ENCODE measurements at regions not wholly inside any gene's neighbourhood (a gene's known extent, or its start where the extent isn't known, plus 50 kb on each side); places are given as distances from the start of the nearest gene placed in this dataset.
A peak's percentile ranks its signal among the peaks of the same experiment; 100 is the strongest.
"Not testable (repeated sequence)": the region's sequence is repeated elsewhere in the genome, so short reads cannot be mapped to it uniquely, and the experiment has no call there.

DNA sequence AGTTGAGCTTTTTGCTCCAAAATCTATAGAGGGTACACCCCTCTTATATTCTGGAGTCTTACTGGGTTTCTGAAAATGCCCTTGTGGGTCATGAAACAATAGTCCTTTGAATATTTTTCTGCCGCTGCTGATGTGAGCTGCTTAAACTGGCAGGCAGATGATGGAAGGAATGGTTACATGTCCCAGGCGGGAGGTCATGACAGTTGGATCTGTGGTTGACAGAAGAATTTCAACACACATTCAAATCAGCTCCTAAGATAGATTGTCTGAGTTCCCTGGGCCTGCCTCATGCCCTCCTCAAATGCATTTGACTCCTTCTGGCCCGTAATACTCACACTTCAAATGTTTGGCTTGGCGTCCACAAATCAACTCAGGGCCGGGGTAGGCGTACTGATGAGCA is 105.0 kb upstream of the IKBKE start:
- not testable (repeated sequence) for DNase-seq

DNA sequence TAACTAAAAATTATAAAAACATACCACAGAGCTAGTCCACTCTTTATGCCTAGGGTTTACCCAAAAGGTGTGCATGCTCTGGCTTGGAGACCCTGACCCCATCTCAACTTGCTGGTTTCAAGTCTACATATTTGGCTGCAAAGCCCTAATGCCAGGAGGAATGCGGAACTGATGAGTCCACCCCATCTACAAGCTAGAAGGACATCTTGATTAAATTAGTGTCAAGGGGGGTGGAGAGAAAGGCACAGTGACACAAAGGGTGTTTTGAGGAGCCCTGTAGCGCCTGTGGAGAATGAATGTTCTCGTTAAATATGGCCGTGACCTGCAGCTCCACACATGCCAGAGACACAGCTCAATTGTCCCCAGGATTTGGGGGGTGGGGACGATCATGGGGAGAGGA is 104.1 kb upstream of the IKBKE start:
- DNase-seq, result not testable (repeated sequence)

DNA sequence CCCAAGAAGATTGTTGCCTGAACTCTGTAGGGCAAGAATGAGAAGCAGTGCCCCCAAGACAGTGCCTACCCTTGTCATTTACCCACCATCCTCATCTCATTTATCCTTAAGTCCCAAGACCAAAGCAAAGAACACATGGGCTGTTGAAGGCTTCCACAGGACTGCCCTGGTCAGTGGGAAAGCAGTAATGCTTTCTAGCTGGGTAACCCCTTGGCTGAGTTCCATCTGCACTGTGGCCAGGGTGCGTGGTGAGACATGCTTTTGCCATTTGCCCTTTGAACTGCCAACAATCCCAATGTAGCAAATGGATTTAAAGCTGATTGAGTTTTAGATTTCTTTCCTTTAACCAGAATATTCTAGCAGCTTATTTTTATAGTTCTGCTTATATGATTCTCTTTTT is 103.5 kb upstream of the IKBKE start:
- DNase-seq, result not testable (repeated sequence)

DNA sequence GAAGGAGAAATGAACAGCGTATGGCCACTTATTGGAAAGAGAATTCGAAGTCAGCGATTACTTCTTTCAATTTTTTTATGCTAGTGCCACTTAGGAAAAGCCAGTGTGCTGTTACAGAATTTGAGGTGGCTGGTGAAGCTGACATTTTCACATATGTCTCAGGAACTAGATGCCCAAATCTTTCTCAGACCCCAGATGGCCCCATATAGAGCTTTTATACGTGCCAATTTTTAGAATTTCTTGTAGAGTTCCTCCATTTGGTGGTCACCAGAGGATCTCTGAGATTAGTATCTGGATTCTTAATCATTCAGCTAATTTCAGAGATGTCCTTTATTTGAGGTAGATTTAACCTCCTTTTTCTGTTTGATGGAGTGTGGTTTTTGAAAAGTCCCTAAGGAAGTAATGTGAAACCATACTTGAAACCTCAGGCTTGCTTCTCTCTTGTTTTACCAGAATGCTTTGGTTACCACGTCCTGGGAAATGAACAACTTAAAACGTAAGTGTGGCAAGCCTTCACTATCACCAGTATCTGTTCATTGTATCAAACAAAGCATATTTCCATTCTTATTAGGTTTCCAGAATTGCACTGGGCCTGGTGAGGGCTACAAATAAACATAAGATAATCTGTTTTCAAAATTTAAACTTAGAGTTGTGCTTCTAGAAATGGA is 102.2 kb upstream of the IKBKE start:
- DNase-seq, result not testable (repeated sequence)

DNA sequence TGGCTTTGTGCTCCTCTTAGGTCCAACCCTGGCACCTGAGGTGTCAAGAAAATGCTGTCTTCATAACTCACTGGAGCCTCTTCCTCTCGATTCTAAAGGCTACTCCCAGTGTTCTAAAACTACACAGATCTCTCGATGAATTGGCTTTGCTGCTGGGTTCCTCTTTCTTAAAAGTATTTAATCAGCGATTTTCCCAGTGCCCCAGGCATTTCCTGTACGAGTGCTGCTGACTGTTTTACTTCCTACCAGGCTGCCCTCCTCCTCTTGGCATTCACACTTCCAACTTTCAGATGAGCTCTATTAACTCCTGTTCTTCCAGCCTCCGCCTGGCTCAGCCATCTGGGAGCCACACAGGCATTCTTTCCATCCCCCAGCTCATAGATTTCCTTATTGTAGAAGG is 95.6 kb upstream of the IKBKE start:
- DNase-seq, result not testable (repeated sequence)

DNA sequence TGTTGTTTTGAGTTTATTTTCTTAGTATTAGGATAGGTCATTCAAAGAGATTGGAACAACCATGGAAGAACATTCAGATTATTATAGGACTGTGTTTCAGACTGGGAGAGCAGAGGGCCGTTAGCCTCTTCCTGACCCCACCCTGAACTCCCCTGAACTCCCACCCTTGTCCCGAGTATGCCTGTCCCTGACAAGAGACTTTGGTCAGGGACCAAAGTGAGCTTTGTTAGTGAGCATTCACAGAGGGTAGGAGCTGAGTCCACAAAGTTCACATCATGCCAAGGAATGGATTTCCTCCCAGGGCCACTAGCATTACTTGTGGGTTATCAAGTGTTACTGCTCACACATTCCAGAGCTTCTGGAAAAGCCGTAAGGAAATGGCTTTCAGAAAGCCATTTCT is 94.7 kb upstream of the IKBKE start:
- DNase-seq, result not testable (repeated sequence)

DNA sequence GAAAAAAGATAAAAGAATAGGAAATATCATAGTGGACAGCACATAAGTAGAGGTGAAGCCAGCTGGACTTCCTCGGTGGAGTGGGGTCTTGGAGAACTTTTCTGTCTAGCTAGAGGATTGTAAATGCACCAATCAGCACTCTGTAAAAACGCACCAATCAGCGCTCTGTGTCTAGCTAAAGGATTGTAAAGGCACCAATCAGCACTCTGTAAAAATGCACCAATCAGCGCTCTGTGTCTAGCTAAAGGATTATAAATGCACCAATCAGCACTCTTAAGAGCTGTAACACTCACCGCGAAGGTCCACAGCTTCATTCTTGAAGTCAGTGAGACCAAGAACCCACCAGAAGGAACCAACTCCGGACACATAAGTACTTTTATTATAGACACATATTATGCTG is 91.8 kb upstream of the IKBKE start:
- not testable (repeated sequence) for DNase-seq

DNA sequence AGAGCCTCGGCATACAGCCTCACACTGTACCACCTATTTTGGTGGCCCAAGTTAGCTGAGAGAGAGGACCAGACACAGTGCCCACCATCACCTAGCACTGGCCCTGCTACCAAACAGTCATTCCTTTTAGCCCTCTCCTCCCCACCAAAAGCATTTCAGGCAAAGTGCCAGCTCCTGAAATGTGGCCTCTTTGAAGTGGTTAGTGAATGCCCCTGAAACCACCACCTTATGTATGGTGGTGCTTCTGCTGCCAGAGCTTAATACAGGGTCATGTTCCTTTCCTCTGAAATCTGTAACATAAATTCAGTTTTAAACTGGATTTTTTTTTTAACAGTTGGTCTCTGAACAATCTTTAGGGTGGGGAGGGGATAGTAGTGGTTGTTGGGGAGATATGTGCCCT is 91.0 kb upstream of the IKBKE start:
- DNase-seq, result not testable (repeated sequence)

DNA sequence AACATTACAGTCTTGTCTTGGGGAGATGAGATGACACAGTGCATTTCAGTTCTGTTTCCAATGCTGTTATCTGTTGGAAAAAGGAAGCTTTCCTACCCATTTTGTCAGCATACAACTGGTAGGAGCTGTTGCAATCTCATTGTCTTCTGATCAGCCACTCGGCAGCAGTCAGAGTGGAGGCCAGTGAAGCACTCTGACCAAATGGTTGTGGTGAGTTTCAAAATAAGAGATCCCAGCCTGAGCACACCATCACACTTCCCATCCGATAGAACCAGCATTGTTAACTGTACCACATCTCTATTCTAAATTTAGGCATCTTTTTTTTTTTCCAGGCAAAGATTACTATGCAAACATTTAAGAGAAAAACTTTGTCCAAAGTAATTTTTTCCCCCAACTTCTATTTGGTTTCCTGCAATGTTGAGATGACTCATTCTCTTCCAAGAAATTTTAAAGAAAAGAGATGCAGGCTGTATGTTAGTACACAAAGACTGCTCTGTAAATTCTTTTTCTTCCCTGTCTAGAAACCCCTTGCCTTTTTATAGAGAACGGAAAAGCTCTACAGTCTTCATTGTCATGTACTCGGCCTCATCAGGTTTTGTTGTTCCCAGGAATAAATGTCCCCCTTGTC is 90.0 kb upstream of the IKBKE start:
- DNase-seq, result not testable (repeated sequence)

DNA sequence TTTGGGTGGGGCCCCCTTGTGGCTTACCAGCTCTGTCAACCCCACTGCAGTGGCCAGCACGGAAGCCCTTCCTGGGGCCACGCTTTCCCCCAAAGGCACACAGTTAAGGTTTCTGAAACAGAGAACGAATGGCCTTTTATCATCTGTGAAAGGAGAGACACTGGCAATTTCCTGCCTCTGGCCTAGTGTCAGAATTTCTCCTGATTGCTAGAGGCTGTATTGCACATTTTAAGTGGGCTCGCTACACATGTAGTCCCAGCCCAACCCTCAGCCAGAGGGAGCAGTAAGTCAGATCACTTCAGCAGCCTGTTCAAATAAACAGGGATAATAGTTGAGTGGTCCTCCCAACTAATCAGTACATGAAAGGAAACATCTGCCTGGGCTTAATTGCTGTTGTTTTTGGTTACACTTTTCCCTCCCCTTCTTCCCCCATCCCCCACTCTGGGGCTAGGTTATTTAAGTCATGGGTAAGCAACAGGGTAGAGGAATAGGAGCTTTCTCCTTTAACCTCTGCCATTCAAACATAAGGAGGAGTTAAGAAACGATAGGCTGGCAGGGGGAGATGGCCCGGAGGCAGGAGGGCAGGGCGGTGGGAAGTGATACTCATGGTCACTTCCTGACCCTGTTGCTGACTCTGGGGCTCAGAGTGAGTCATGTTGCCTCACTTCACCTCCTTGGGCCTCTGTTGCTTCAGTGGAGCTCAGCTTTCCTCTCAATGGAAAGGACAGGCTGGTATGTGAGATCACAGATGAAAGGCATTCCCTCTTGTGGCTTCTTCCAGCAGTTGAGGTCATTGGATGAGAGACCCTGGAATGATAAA is 89.3 kb upstream of the IKBKE start:
- peak; percentile 89 for DNase-seq

DNA sequence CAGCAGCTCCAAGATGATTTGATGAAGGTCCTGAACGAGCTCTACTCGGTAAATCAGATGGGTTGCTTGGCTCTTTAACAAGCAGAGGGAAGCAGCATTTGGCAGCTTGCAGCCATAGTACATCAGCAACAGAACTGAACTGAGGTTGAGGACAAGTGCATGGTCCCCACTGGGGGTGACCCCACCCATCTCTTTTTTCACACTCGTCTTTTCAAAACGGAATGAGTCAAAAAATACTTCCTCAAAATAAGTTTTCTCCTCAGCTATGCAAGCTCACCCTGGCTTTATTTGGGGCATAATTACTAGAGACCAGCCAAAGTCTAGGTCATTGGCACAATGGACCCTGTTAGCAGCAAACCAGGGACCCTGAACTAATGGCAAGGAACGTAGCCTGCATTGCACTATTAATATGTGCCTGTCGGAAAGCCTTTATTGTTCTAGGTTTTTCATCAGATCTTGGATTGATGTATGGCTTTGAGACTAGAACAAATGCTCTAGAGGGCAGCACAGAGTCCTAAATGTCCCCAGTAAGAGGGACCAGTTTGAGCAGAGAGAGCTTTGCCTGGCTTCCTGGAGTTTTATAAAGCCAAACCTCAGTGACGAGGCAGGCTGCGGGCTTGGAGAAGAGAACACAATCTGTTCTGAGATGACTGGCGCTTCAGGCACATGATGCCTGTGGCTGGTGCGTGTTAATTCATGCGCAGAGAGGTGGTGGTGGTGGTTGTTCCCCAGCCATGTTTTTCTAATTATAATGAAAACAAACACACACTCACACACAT is 86.1 kb upstream of the IKBKE start:
- DNase-seq, result not testable (repeated sequence)

DNA sequence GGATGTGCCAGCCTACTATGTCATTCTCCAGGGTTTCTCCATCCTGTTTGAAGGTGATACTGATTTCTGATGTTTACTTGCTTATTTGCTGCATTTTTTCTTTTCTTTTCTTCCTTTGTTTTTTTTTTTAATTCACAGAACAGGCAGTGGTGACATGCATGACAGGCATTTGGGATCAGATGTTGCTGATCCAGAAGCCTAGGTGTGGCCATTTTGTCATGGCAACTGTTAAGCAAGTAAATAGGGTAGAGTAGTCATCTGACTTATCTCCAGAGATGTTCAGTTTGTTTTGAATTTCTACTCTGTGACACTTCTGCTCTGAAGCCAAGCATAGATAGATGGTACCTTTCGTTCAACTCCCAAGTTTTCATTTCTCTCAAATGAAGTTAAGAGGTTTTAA is 85.4 kb upstream of the IKBKE start:
- DNase-seq, result not testable (repeated sequence)

DNA sequence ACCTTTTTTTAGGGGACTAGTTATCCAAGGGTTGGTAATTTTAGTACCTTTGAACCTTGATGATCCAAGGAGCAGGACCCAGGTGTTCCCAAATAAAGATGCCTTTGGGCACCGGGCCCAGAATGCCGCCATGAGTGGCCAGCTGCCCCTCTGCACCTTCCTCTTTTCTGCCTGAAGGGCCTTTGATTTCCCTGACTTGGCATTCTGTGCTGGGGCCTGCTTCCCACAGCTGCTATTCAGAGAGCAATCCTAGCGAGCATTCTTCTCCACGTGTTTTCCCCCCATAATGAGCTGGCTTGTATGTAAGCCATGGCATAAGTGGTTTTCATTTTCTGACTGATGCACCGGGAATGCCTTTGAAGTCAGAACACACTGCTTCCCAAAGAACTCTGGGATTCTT is 82.6 kb upstream of the IKBKE start:
- DNase-seq, result not testable (repeated sequence)

DNA sequence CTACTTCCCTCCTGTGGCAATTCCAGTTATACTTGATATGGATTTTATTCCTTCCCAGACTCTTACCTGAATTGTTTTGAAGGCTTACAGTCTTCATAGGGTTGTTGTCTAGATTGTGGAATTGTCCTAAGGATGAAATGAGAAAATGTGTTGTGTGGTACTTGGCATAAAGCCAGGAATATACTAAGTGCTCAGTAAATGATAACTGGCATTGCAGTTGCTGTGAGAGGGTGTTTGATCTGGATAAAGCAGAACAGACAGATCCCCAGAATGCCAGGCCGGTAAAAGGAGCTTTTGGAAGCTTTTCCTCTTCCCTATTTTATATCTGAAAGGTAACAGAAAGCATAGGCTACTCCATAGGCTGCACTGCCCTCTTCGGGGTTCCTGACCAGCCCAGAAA is 78.4 kb upstream of the IKBKE start:
- not testable (repeated sequence) for DNase-seq

DNA sequence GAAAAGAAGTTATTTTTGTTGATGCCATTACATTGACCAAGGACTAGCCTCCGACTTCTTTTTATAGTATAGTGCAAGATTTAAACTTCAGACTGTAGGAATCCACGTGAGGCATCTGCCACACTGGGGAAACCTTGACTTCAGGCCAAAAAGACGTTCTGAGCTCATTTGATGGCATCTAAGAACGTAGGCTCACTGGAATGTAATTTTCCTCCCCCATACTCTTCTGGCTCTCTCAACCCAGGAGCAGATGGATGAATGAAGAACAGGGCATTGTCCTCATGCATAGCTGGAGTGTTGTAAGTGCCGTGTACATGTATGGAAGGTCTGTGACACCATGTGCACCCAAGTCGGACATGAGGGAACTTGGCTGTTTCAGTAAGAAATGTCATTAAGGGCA is 72.8 kb upstream of the IKBKE start:
- DNase-seq, result not testable (repeated sequence)

DNA sequence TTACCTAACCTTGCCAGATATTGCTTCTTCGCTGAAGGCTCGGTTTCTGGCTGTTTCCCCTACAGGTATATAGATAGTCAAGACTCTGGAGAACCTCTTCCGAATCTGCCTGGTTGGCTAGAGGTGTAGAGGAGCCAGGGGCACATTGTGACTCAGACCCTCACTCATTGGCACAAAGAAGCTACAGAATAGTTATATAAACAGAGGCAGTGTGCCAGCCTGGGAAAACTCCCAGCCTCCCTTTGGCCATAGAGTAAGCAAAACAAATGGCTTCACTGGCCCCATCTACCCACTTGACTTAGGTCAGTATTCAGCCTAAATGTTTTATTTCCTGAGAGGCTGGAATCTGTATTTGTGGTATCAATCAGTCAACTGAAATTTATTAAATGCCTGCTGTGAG is 72.0 kb upstream of the IKBKE start:
- DNase-seq, result not testable (repeated sequence)

DNA sequence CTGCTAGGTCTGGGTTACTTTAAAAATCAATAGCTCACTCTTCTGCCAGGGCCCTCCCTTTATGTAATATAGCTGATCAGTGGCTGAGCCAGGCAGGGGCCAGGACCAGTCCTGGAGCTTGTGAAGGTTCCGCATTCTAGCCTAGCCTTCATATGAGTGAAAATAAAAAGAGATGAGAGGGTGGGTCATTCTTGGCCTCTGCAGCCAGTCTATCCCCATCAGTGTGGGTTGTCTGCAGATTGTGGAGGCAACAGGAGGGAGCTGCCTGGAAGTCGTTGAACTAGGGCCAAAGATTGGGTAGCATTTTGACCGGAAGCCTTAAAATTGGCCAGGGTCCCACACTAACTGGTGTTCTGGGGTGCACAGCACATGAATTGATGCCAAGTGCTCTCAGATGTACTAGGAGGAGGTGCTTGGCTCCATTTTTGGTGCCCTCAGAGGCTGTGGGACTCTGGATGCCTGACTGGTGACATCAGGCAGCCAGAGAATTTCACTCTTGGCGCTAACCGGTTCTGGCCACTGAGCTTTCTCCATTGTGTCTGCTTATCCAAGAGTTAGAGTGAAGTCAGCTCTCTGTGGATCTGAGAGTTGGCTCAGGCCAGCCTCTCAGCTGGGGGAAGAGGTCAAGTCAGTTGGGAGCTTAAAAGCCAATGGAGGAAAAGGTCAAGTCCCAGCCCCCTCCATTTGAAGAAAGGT is 66.5 kb upstream of the IKBKE start:
- DNase-seq, result not testable (repeated sequence)

DNA sequence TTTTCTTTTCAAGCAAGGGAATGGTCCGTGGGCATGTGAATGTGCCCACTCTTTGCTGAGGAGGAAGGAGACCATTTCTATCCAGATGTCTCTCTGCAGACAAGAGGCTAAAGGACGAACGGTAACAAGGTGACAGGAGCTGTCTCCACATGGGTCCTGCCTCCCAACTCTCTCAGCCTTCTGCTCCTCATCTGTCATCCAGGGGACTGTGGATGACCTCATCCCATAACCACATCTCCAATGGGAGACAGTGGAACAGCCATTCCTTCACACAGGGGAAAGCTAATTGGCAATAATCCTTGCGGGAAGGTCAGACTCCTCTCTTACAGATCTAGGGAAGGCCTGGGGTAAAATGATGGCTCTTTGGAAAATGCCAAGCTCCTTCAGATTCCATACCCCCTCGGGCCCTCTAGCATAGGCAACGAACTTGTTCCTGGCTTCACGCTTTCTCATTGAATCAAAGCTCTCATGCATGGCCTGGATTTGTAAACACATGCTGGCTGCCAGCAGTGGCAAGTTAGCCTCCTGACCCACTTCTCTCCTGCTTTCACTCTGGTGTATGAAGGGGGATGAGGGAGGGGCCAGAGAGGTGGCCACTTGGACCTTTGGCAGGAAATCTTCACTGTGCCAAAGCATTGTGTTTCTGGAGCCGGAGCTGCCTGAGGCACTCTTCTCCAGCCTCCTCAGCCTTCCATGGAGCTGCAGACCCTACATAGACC is 65.8 kb upstream of the IKBKE start:
- not testable (repeated sequence) for DNase-seq

DNA sequence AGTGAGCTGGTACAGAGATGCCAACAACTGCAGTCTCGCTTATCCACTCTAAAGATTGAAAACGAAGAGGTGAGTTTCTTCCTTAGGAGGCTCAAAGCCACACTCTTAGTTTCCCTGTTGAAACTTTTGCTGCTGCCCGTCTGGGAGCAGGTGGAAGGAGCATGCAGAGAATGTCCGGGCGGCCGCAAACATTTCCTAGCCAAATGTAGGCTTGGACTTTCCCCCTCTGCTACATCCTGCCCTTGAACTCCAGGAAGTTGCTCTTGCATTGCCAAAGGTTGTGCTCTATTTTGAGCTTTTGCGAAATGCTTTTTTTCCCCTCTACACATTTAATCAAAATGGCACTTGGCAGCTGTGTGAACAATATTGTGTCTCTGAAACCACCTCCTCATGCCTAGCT is 65.0 kb upstream of the IKBKE start:
- DNase-seq, result not testable (repeated sequence)

DNA sequence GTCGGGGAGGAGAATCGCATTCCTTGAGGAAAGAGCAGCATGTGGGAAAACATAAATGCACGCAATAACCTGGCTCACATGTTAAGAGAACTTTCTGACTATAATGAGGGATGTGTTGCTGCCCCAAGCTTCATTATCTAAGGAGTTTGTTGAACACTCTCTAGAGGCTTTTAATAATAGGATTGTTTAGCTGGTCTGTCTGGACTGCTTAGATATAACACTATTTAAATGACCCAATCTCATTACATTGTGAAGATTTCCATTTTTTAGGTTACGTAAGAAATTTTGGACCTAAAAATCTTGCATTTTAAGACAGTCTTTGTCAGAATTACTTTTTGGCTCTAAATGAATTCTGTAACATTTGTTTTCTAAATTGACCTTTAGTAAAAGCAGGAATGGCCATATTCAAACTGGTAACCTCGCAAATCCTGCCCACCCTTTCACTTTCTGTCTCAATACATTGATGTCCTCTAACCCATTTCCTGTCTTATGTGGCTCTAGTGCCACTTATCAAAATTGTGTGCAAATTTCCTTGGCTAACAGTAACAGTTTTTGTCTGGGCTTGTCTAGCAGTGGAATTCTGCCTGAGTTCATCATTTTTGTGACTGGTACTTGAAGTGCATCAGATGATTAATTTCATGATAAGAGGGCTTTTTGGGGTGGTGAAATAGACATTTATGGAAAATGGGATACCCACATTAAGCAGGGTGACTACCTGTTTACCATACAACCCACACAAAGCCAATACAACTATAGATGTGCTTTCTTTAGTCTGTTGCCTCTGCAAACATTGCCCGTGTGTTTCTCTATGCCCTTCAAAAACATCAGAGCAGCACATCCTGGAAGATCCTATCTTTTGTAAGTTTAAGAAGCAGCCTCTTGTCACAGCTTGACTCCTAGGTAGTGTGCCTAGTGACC is 61.6 kb upstream of the IKBKE start:
- peak; percentile 42 for DNase-seq

DNA sequence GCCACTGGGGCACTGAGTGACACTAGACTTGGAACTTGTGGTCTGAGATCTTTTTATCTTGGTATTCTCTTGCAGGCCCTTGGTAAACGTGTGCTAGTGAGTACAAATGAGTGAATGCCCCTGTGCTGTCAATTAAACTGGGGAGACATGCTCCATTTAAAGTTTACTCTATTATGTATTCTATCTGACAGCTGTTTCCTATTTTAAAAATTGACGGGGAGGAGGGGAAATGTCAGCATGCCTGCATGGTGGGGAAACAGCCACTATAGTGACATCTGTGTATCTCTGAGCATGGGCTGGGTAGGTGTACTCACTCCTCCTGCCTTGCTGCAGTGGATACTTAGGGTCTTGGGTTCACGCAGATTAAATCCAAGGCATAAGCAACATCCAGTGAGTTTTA is 59.0 kb upstream of the IKBKE start:
- no peak for DNase-seq
